ENCODE measurements at regions not wholly inside any gene's neighbourhood (a gene's known extent, or its start where the extent isn't known, plus 50 kb on each side); places are given as distances from the start of the nearest gene placed in this dataset.

DNA sequence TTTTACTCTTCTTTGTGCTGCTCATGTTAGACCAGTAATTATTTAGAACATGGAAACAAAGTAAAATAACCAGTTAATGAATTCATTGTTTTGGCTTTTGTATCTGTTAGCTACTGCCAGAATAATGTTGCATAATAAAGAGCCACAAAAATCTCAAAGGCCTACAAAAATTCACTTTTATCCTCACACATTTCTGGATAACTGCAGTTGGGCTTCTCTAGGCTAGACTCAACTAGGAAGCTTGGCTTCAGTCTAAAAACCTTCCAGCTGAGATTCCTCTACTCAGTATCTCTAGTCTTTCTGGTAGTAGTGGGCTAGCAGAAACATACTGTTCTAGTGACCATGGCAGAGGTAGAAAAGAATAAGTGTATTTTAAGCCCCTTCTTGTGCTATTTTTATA lies 73.0 kb downstream of the FAT4 start:
- no peaks in the 10 kb centered on the region for H3K27me3 ChIP-seq (ENCODE audit: insufficient read depth, low read depth, severe bottlenecking)
- H3K4me3 ChIP-seq (ENCODE audit: low read depth, low read length): no peak overlapping the region
- no peak overlapping the region for H3K27ac ChIP-seq
- DNase-seq: no peak
- no peak for TF ChIP-seq CTCF (IDR thresholded peaks at IDR 0.05; ENCODE audit: low read depth, low read length)
- H3K36me3 ChIP-seq: no peaks in the 10 kb centered on the region
- no peaks in the 10 kb centered on the region for H3K9me3 ChIP-seq (ENCODE audit: severe bottlenecking)

- no peak for TF ChIP-seq CTCF (IDR thresholded peaks at IDR 0.05; ENCODE audit: low read depth, low read length)
- Histone ChIP-seq H3K36me3 (no peaks in the 10 kb centered on the region), H3K4me3 (ENCODE audit: low read depth, low read length) (no peak overlapping the region), H3K9me3 (ENCODE audit: severe bottlenecking) (no peaks in the 10 kb centered on the region), H3K27ac (no peak overlapping the region), H3K27me3 (ENCODE audit: insufficient read depth, low read depth, severe bottlenecking) (no peaks in the 10 kb centered on the region)
- no peak for DNase-seq
These were observed 73.9 kb downstream of the FAT4 start for GRCh38 chr4:125388613-125389012.

GRCh38 chr4:125389713-125390112 lies 75.0 kb downstream of the FAT4 start:
- Histone ChIP-seq H3K27ac (no peak overlapping the region), H3K36me3 (no peaks in the 10 kb centered on the region), H3K4me3 (ENCODE audit: low read depth, low read length) (no peak overlapping the region), H3K9me3 (ENCODE audit: severe bottlenecking) (no peaks in the 10 kb centered on the region), H3K27me3 (ENCODE audit: insufficient read depth, low read depth, severe bottlenecking) (no peaks in the 10 kb centered on the region)
- DNase-seq: no peak
- TF ChIP-seq CTCF (IDR thresholded peaks at IDR 0.05; ENCODE audit: low read depth, low read length): no peak

- no peak overlapping the region for H3K4me3 ChIP-seq (ENCODE audit: low read depth, low read length)
- no peak for DNase-seq
- H3K9me3 ChIP-seq (ENCODE audit: severe bottlenecking): no peaks in the 10 kb centered on the region
- no peaks in the 10 kb centered on the region for H3K36me3 ChIP-seq
- no peak overlapping the region for H3K27ac ChIP-seq
- no peaks in the 10 kb centered on the region for H3K27me3 ChIP-seq (ENCODE audit: insufficient read depth, low read depth, severe bottlenecking)
- TF ChIP-seq CTCF (IDR thresholded peaks at IDR 0.05; ENCODE audit: low read depth, low read length): no peak
These were observed 75.4 kb downstream of the FAT4 start for GRCh38 chr4:125390126-125390525.

GRCh38 chr4:125390727-125391126 lies 76.0 kb downstream of the FAT4 start:
- Histone ChIP-seq H3K9me3 (ENCODE audit: severe bottlenecking) (no peaks in the 10 kb centered on the region), H3K4me3 (ENCODE audit: low read depth, low read length) (no peak overlapping the region), H3K36me3 (no peaks in the 10 kb centered on the region), H3K27ac (no peak overlapping the region), H3K27me3 (ENCODE audit: insufficient read depth, low read depth, severe bottlenecking) (no peaks in the 10 kb centered on the region)
- no peak for TF ChIP-seq CTCF (IDR thresholded peaks at IDR 0.05; ENCODE audit: low read depth, low read length)
- no peak for DNase-seq

GRCh38 chr4:125392694-125393093 lies 77.9 kb downstream of the FAT4 start:
- Histone ChIP-seq H3K36me3 (no peaks in the 10 kb centered on the region), H3K27me3 (ENCODE audit: insufficient read depth, low read depth, severe bottlenecking) (no peaks in the 10 kb centered on the region), H3K27ac (no peak overlapping the region), H3K9me3 (ENCODE audit: severe bottlenecking) (no peaks in the 10 kb centered on the region), H3K4me3 (ENCODE audit: low read depth, low read length) (no peak overlapping the region)
- TF ChIP-seq CTCF (IDR thresholded peaks at IDR 0.05; ENCODE audit: low read depth, low read length): no peak
- no peak for DNase-seq
